Astrocyte (in vitro differentiated cells and primary cell): ENCODE measurements at regions not wholly inside any gene's neighbourhood (a gene's known extent, or its start where the extent isn't known, plus 50 kb on each side); places are given as distances from the start of the nearest gene placed in this dataset.

Experiments
- EZH2 ChIP-seq: IDR thresholded peaks from 2 replicates; pipeline ENCODE4 v1.6.1; 2012; ENCODE audit warnings: mild to moderate bottlenecking, low read length, inconsistent platforms; ENCODE audit not compliant: insufficient read depth
- TF ChIP-seq, protein P1 (sequence below): IDR thresholded peaks from 2 replicates; pipeline ENCODE4 v1.5.1; 2011; ENCODE audit warnings: low read depth, mild to moderate bottlenecking, inconsistent platforms, low read length, moderate library complexity; ENCODE audit not compliant: insufficient read depth

GRCh38 chr3:69511361-69511760, 125.5 kb upstream of the FRMD4B start:
- TF ChIP-seq, protein P1, sequence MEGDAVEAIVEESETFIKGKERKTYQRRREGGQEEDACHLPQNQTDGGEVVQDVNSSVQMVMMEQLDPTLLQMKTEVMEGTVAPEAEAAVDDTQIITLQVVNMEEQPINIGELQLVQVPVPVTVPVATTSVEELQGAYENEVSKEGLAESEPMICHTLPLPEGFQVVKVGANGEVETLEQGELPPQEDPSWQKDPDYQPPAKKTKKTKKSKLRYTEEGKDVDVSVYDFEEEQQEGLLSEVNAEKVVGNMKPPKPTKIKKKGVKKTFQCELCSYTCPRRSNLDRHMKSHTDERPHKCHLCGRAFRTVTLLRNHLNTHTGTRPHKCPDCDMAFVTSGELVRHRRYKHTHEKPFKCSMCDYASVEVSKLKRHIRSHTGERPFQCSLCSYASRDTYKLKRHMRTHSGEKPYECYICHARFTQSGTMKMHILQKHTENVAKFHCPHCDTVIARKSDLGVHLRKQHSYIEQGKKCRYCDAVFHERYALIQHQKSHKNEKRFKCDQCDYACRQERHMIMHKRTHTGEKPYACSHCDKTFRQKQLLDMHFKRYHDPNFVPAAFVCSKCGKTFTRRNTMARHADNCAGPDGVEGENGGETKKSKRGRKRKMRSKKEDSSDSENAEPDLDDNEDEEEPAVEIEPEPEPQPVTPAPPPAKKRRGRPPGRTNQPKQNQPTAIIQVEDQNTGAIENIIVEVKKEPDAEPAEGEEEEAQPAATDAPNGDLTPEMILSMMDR: no peak
- TF ChIP-seq EZH2: no peak
